Sigmoid colon (tissue), 4 donors: ENCODE measurements at regions not wholly inside any gene's neighbourhood (a gene's known extent, or its start where the extent isn't known, plus 50 kb on each side); places are given as distances from the start of the nearest gene placed in this dataset.

Source experiments
- EP300 ChIP-seq, 4 donors: sonication (generic); formaldehyde crosslinking; IDR thresholded peaks; one replicate each; pipeline ENCODE4 v1.6.1; 2017; ENCODE audit warnings: antibody characterized with exemption in 4 of 4
- TF ChIP-seq, protein P1 (sequence below), 4 experiments: fragments of 450-650 bp in 3 of 4; fragments of 200-600 bp in 1 of 4; IDR thresholded peaks; one replicate each; pipeline ENCODE4 v1.5.1; 2016 to 2019; ENCODE audit warnings: antibody characterized with exemption in 4 of 4, mild to moderate bottlenecking in 3 of 4, moderate library complexity in 2 of 4

DNA sequence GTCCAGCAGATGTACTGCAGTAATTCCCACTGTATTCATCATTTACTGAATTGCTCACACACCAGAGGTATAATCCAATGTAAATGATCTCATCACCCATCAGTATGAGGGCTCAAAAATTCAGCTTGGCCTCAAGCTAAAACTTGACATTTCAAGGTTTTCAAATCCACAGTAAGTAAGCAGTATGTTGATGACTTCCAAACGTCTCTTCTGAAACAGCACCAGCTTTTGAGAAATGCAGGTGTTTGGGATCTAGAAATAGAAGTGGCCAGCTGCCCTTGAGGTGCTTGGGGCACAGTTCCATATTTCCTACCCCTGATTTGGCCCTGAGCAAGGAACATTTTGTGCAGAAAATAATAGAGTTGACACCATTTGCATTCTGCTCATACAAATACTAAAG is 388.0 kb upstream of the TUSC1 start:
- TF ChIP-seq, protein P1, sequence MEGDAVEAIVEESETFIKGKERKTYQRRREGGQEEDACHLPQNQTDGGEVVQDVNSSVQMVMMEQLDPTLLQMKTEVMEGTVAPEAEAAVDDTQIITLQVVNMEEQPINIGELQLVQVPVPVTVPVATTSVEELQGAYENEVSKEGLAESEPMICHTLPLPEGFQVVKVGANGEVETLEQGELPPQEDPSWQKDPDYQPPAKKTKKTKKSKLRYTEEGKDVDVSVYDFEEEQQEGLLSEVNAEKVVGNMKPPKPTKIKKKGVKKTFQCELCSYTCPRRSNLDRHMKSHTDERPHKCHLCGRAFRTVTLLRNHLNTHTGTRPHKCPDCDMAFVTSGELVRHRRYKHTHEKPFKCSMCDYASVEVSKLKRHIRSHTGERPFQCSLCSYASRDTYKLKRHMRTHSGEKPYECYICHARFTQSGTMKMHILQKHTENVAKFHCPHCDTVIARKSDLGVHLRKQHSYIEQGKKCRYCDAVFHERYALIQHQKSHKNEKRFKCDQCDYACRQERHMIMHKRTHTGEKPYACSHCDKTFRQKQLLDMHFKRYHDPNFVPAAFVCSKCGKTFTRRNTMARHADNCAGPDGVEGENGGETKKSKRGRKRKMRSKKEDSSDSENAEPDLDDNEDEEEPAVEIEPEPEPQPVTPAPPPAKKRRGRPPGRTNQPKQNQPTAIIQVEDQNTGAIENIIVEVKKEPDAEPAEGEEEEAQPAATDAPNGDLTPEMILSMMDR (IDR thresholded peaks at IDR 0.05), result no peak
- no peak for TF ChIP-seq EP300 (IDR thresholded peaks at IDR 0.05)
